H9 (cell line): ENCODE measurements at regions not wholly inside any gene's neighbourhood (a gene's known extent, or its start where the extent isn't known, plus 50 kb on each side); places are given as distances from the start of the nearest gene placed in this dataset.

Source experiments
- DNase-seq: peaks from one replicate; pipeline ENCODE4 v3.0.0-alpha.2; 2017
- H2AFZ ChIP-seq: one replicate; pipeline ENCODE4 v1.6.1; 2013; ENCODE audit warnings: mild to moderate bottlenecking, low read length, control low read depth, moderate library complexity
- H2AK5ac ChIP-seq: 2 replicates; pipeline ENCODE4 v1.6.1; 2013; ENCODE audit warnings: low read length, control low read depth, mixed read lengths; ENCODE audit not compliant: insufficient read length
- H2BK120ac ChIP-seq: one replicate; pipeline ENCODE4 v1.6.1; 2013; ENCODE audit warnings: low read depth, mild to moderate bottlenecking, low read length, control low read depth, inconsistent platforms; ENCODE audit not compliant: poor library complexity, severe bottlenecking
- H2BK12ac ChIP-seq: 2 replicates; pipeline ENCODE4 v1.6.1; 2013; ENCODE audit warnings: low read length, control low read depth, mixed read lengths, low read depth; ENCODE audit not compliant: insufficient read length
- H2BK15ac ChIP-seq: 2 replicates; pipeline ENCODE4 v1.6.1; 2013; ENCODE audit warnings: low read depth, low read length, control low read depth
- H2BK20ac ChIP-seq: one replicate; pipeline ENCODE4 v1.6.1; 2013; ENCODE audit warnings: low read depth, mild to moderate bottlenecking, low read length, control low read depth, inconsistent platforms; ENCODE audit not compliant: poor library complexity, severe bottlenecking
- H2BK5ac ChIP-seq: 2 replicates; pipeline ENCODE4 v1.6.1; 2013; ENCODE audit warnings: low read length, control low read depth, mixed read lengths; ENCODE audit not compliant: insufficient read length
- H3K14ac ChIP-seq: 2 replicates; pipeline ENCODE4 v1.6.1; 2013; ENCODE audit warnings: low read length, control low read depth; ENCODE audit not compliant: insufficient read depth
- H3K18ac ChIP-seq: 2 replicates; pipeline ENCODE4 v1.6.1; 2013; ENCODE audit warnings: low read depth, mild to moderate bottlenecking, mixed read lengths, low read length, control low read depth; ENCODE audit not compliant: insufficient read length
- H3K23ac ChIP-seq: 2 replicates; pipeline ENCODE4 v1.6.1; 2013; ENCODE audit warnings: low read length, control low read depth, mixed read lengths, low read depth; ENCODE audit not compliant: insufficient read length
- H3K23me2 ChIP-seq: 2 replicates; pipeline ENCODE4 v1.6.1; 2013; ENCODE audit warnings: low read depth, mild to moderate bottlenecking, mixed read lengths, low read length, control low read depth; ENCODE audit not compliant: insufficient read length, poor library complexity, severe bottlenecking
- H3K27ac ChIP-seq: 2 replicates; pipeline ENCODE4 v1.5.1; 2013; ENCODE audit warnings: low read length, control low read depth, mixed read lengths, low read depth; ENCODE audit not compliant: insufficient read length
- H3K27me3 ChIP-seq: 2 replicates; pipeline ENCODE4 v1.6.1; 2013; ENCODE audit warnings: low read length, control low read depth, inconsistent platforms; ENCODE audit not compliant: insufficient read depth
- H3K4ac ChIP-seq: 2 replicates; pipeline ENCODE4 v1.6.1; 2013; ENCODE audit warnings: low read depth, mild to moderate bottlenecking, control low read depth, inconsistent platforms, low read length, moderate library complexity
- H3K4me1 ChIP-seq: 2 replicates; pipeline ENCODE4 v1.6.1; 2013; ENCODE audit warnings: low read length, control low read depth, inconsistent platforms; ENCODE audit not compliant: insufficient read depth
- H3K4me2 ChIP-seq: 2 replicates; pipeline ENCODE4 v1.6.1; 2013; ENCODE audit warnings: low read length, control low read depth, mixed read lengths; ENCODE audit not compliant: insufficient read length, insufficient read depth
- H3K56ac ChIP-seq: 2 replicates; pipeline ENCODE4 v1.6.1; 2013; ENCODE audit warnings: low read depth, mild to moderate bottlenecking, mixed read lengths, low read length, control low read depth; ENCODE audit not compliant: insufficient read length
- H3K79me1 ChIP-seq: 2 replicates; pipeline ENCODE4 v1.6.1; 2013; ENCODE audit warnings: low read depth, mild to moderate bottlenecking, moderate library complexity, low read length, control low read depth, inconsistent platforms; ENCODE audit not compliant: insufficient read depth, poor library complexity, severe bottlenecking
- H3K79me2 ChIP-seq: 2 replicates; pipeline ENCODE4 v1.6.1; 2013; ENCODE audit warnings: low read length, control low read depth, inconsistent platforms; ENCODE audit not compliant: insufficient read depth
- H3K9ac ChIP-seq: 2 replicates; pipeline ENCODE4 v1.6.1; 2013; ENCODE audit warnings: low read length, control low read depth, mixed read lengths; ENCODE audit not compliant: insufficient read length; ENCODE audit errors: extremely low read depth
- H3K9me3 ChIP-seq: one replicate; pipeline ENCODE4 v1.6.1; 2013; ENCODE audit warnings: low read depth, low read length, inconsistent platforms; ENCODE audit not compliant: control insufficient read depth
- H3T11ph ChIP-seq: one replicate; pipeline ENCODE4 v1.6.1; 2013; ENCODE audit warnings: mild to moderate bottlenecking, low read length, control low read depth, inconsistent platforms
- H4K20me1 ChIP-seq: one replicate; pipeline ENCODE4 v1.6.1; 2013; ENCODE audit not compliant: control insufficient read depth, insufficient read length, insufficient read depth
- H4K5ac ChIP-seq: 2 replicates; pipeline ENCODE4 v1.6.1; 2013; ENCODE audit warnings: low read depth, mild to moderate bottlenecking, mixed read lengths, low read length, control low read depth; ENCODE audit not compliant: insufficient read length
- H4K8ac ChIP-seq: replicated peaks from 2 replicates; pipeline ENCODE4 v1.6.1; 2013; ENCODE audit warnings: low read length, control low read depth, mixed read lengths, low read depth; ENCODE audit not compliant: insufficient read length
- H4K91ac ChIP-seq: 2 replicates; pipeline ENCODE4 v1.6.1; 2013; ENCODE audit warnings: low read depth, mild to moderate bottlenecking, moderate library complexity, mixed read lengths, low read length, control low read depth; ENCODE audit not compliant: insufficient read length
- H3K27ac Mint-ChIP-seq, 3 experiments: 2 replicates in 2 of 3; 3 replicates in 1 of 3; pipeline ENCODE4 v1.8.0; 2020 to 2021; ENCODE audit warnings: mixed read lengths in 3 of 3, mild to moderate bottlenecking in 1 of 3, moderate library complexity in 1 of 3
- H3K27me3 Mint-ChIP-seq: 2 replicates; pipeline ENCODE4 v1.8.0; 2021; ENCODE audit warnings: low read depth, mild to moderate bottlenecking, moderate library complexity, mixed read lengths
- H3K36me3 Mint-ChIP-seq, 3 experiments: 2 replicates in 2 of 3; 3 replicates in 1 of 3; pipeline ENCODE4 v1.8.0; 2020 to 2021; ENCODE audit warnings: low read depth in 3 of 3, mixed read lengths in 3 of 3; ENCODE audit not compliant: insufficient read depth in 1 of 3
- H3K4me1 Mint-ChIP-seq, 2 experiments: 2 replicates each; pipeline ENCODE4 v1.8.0; 2020; ENCODE audit warnings: mixed read lengths in 2 of 2
- H3K4me3 Mint-ChIP-seq, 2 experiments: 2 replicates in 1 of 2; 3 replicates in 1 of 2; pipeline ENCODE4 v1.8.0; 2020 to 2021; ENCODE audit warnings: mild to moderate bottlenecking in 2 of 2, mixed read lengths in 2 of 2, moderate library complexity in 1 of 2
- H3K9me3 Mint-ChIP-seq, 2 experiments: 2 replicates in 1 of 2; 3 replicates in 1 of 2; pipeline ENCODE4 v1.8.0; 2020; ENCODE audit warnings: mild to moderate bottlenecking in 2 of 2, mixed read lengths in 2 of 2, moderate library complexity in 1 of 2
- CTCF ChIP-seq: fragments of 200-600 bp; sonication (generic); conservative IDR thresholded peaks from 3 replicates; pipeline ENCODE4 v1.8.0; 2021; ENCODE audit warnings: antibody characterized with exemption, mild to moderate bottlenecking
- WGBS: extraction: QIAGEN DNeasy Blood & Tissue Kit; methylation state at CpG from one replicate; pipeline ENCODE4 v1.1.7; 2013; ENCODE audit warnings: missing lambda C conversion rate, low lambda C conversion rate, mixed read lengths; ENCODE audit not compliant: insufficient read length; ENCODE audit errors: extremely low coverage; 5-methylcytosine and 5-hydroxymethylcytosine counted together

GRCh38 chr3:182240474-182240873 is 528.7 kb downstream of the SOX2 start:
- H4K5ac ChIP-seq: no peak overlapping the region
- H4K20me1 ChIP-seq: no peaks in the 10 kb centered on the region
- Mint-ChIP-seq H3K36me3 (no peaks in the 10 kb centered on the region; a peak in 2 of 7 replicates), H3K9me3 (no peaks in the 10 kb centered on the region), H3K4me3 (no peak overlapping the region), H3K4me1 (peaks cover 19 to 26% of the 10 kb centered on the region in 2 experiments), H3K27me3 (no peaks in the 10 kb centered on the region; the same call in 1 of the 2 replicates), H3K27ac (peak overlapping the region in 1 of 3 experiments; percentile 0; a peak in 2 of 7 replicates)
- no peak overlapping the region for H3K9ac ChIP-seq
- no peak overlapping the region for H3K14ac ChIP-seq
- TF ChIP-seq CTCF: no peak
- no peak overlapping the region for H2AFZ ChIP-seq
- no peak overlapping the region for H3K56ac ChIP-seq
- H2BK15ac ChIP-seq: no peak overlapping the region
- no peak overlapping the region for H3K4ac ChIP-seq
- no peak overlapping the region for H3K23ac ChIP-seq
- no peak overlapping the region for H2AK5ac ChIP-seq
- WGBS: 100% methylated on average over 1 of the region's 2 CpGs
- no peak overlapping the region for H4K91ac ChIP-seq
- no peak overlapping the region for H2BK20ac ChIP-seq
- H3K4me1 ChIP-seq: peaks cover 6% of the 10 kb centered on the region; the same call in 1 of the 2 replicates
- no peak overlapping the region for H3K4me2 ChIP-seq
- no peaks in the 10 kb centered on the region for H3K79me2 ChIP-seq
- H3K9me3 ChIP-seq: no peaks in the 10 kb centered on the region
- H3K79me1 ChIP-seq: no peaks in the 10 kb centered on the region
- H3K27me3 ChIP-seq: no peaks in the 10 kb centered on the region
- H2BK120ac ChIP-seq: no peak overlapping the region
- no peak overlapping the region for H3T11ph ChIP-seq
- H3K27ac ChIP-seq: no peak overlapping the region
- DNase-seq: no peak
- H2BK12ac ChIP-seq: no peak overlapping the region
- no peaks in the 10 kb centered on the region for H3K23me2 ChIP-seq
- H3K18ac ChIP-seq: no peak overlapping the region
- no peak overlapping the region for H2BK5ac ChIP-seq
- no peak overlapping the region for H4K8ac ChIP-seq
